ENCODE measurements at regions not wholly inside any gene's neighbourhood (a gene's known extent, or its start where the extent isn't known, plus 50 kb on each side); places are given as distances from the start of the nearest gene placed in this dataset.

GRCh38 chr3:70550723-70551319 lies 238.4 kb upstream of the MDFIC2 start:
- no peak for TF ChIP-seq EZH2 (IDR thresholded peaks at IDR 0.05; ENCODE audit: borderline replicate concordance, low read depth, low read length, poor library complexity, severe bottlenecking)
- TF ChIP-seq, protein P1, sequence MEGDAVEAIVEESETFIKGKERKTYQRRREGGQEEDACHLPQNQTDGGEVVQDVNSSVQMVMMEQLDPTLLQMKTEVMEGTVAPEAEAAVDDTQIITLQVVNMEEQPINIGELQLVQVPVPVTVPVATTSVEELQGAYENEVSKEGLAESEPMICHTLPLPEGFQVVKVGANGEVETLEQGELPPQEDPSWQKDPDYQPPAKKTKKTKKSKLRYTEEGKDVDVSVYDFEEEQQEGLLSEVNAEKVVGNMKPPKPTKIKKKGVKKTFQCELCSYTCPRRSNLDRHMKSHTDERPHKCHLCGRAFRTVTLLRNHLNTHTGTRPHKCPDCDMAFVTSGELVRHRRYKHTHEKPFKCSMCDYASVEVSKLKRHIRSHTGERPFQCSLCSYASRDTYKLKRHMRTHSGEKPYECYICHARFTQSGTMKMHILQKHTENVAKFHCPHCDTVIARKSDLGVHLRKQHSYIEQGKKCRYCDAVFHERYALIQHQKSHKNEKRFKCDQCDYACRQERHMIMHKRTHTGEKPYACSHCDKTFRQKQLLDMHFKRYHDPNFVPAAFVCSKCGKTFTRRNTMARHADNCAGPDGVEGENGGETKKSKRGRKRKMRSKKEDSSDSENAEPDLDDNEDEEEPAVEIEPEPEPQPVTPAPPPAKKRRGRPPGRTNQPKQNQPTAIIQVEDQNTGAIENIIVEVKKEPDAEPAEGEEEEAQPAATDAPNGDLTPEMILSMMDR (conservative IDR thresholded peaks at IDR 0.05; ENCODE audit: low read depth, low read length), result peak; percentile 63
